Left forelimb (tissue), 1 donor: ENCODE measurements at regions not wholly inside any gene's neighbourhood (a gene's known extent, or its start where the extent isn't known, plus 50 kb on each side); places are given as distances from the start of the nearest gene placed in this dataset.

ENCODE experiments used
- DNase-seq: peaks from one replicate; pipeline ENCODE4 v3.0.0-alpha.2; 2018; ENCODE audit warnings: low spot score

GRCh38 chrX:39333451-39333850, 532.2 kb downstream of the MID1IP1 start:
- no peak for DNase-seq

GRCh38 chrX:39335513-39336235, 534.4 kb downstream of the MID1IP1 start:
- no peak for DNase-seq

GRCh38 chrX:39336671-39337311, 535.5 kb downstream of the MID1IP1 start:
- no peak for DNase-seq

GRCh38 chrX:39337451-39337850, 536.2 kb downstream of the MID1IP1 start:
- DNase-seq = no peak

GRCh38 chrX:39338583-39338982, 537.3 kb downstream of the MID1IP1 start:
- DNase-seq = no peak

GRCh38 chrX:39356119-39356807, 555.0 kb downstream of the MID1IP1 start:
- no peak for DNase-seq

- DNase-seq = no peak
These were observed 558.8 kb downstream of the MID1IP1 start for GRCh38 chrX:39360101-39360500.

GRCh38 chrX:39361736-39362135, 560.5 kb downstream of the MID1IP1 start:
- no peak for DNase-seq

- no peak for DNase-seq
These were observed 566.2 kb downstream of the MID1IP1 start for GRCh38 chrX:39367416-39367815.

GRCh38 chrX:39372115-39372514, 570.9 kb downstream of the MID1IP1 start:
- DNase-seq = no peak

GRCh38 chrX:39377157-39377556, 575.9 kb downstream of the MID1IP1 start:
- DNase-seq = no peak

GRCh38 chrX:39377773-39378172, 576.5 kb downstream of the MID1IP1 start:
- DNase-seq = no peak

- DNase-seq = no peak
These were observed 580.2 kb downstream of the MID1IP1 start for GRCh38 chrX:39381422-39381821.

- no peak for DNase-seq
These were observed 583.7 kb downstream of the MID1IP1 start for GRCh38 chrX:39384996-39385395.

- no peak for DNase-seq
These were observed 587.5 kb downstream of the MID1IP1 start for GRCh38 chrX:39388730-39389129.

GRCh38 chrX:39396358-39396995, 595.2 kb downstream of the MID1IP1 start:
- DNase-seq = no peak

GRCh38 chrX:39397561-39398199, 596.4 kb downstream of the MID1IP1 start:
- no peak for DNase-seq

GRCh38 chrX:39398215-39398962, 597.1 kb downstream of the MID1IP1 start:
- DNase-seq = no peak

GRCh38 chrX:39398963-39399261, 597.7 kb downstream of the MID1IP1 start:
- DNase-seq = no peak

- DNase-seq = no peak
These were observed 598.1 kb downstream of the MID1IP1 start for GRCh38 chrX:39399387-39399786.

- no peak for DNase-seq
These were observed 600.3 kb downstream of the MID1IP1 start for GRCh38 chrX:39401483-39402110.
